Mammary epithelial cell (primary cell): ENCODE measurements at regions not wholly inside any gene's neighbourhood (a gene's known extent, or its start where the extent isn't known, plus 50 kb on each side); places are given as distances from the start of the nearest gene placed in this dataset.

Source experiments
- CTCF ChIP-seq, 2 donors: IDR thresholded peaks in 1 of 2; conservative IDR thresholded peaks in 1 of 2; 2 replicates each; pipeline ENCODE4 v1.5.1; 2011 to 2012; ENCODE audit warnings: inconsistent platforms in 2 of 2, low read length in 2 of 2, mild to moderate bottlenecking in 2 of 2, control low read depth in 1 of 2, low read depth in 1 of 2; ENCODE audit not compliant: insufficient read depth in 1 of 2; ENCODE audit errors: extremely low read depth in 1 of 2
- EZH2 ChIP-seq: IDR thresholded peaks from 2 replicates; pipeline ENCODE4 v1.6.1; 2012; ENCODE audit warnings: low read length, inconsistent platforms, borderline replicate concordance

GRCh38 chr3:159693226-159693625, 295.4 kb upstream of the IL12A start:
- TF ChIP-seq CTCF (conservative IDR thresholded peaks at IDR 0.05 in 1 of 2, IDR thresholded peaks at IDR 0.05 in 1 of 2; ENCODE audit: extremely low read depth in 1 of 2, insufficient read depth in 1 of 2, low read depth in 1 of 2, low read length in 2 of 2) (no peak), EZH2 (no peak)
